HFFc6 (cell line): ENCODE measurements at regions not wholly inside any gene's neighbourhood (a gene's known extent, or its start where the extent isn't known, plus 50 kb on each side); places are given as distances from the start of the nearest gene placed in this dataset.

ENCODE experiments used
- DNase-seq: peaks from one replicate; pipeline ENCODE4 v3.0.0-alpha.2; 2018
- H3K27ac Mint-ChIP-seq: 2 replicates; pipeline ENCODE4 v1.8.0; 2020; ENCODE audit warnings: mild to moderate bottlenecking, mixed read lengths
- H3K27me3 Mint-ChIP-seq: 2 replicates; pipeline ENCODE4 v1.8.0; 2021; ENCODE audit warnings: mild to moderate bottlenecking, moderate library complexity, mixed read lengths; ENCODE audit not compliant: insufficient read depth
- H3K36me3 Mint-ChIP-seq: 2 replicates; pipeline ENCODE4 v1.8.0; 2021; ENCODE audit warnings: low read depth, mixed read lengths
- H3K4me1 Mint-ChIP-seq: 2 replicates; pipeline ENCODE4 v1.8.0; 2020; ENCODE audit warnings: low read depth, mixed read lengths
- H3K4me3 Mint-ChIP-seq: 2 replicates; pipeline ENCODE4 v1.8.0; 2020; ENCODE audit warnings: mild to moderate bottlenecking, moderate library complexity, mixed read lengths
- H3K9me3 Mint-ChIP-seq: 2 replicates; pipeline ENCODE4 v1.8.0; 2020; ENCODE audit warnings: mild to moderate bottlenecking, mixed read lengths
- CTCF ChIP-seq: fragments of 200-600 bp; sonication (generic); IDR thresholded peaks from 2 replicates; pipeline ENCODE4 v1.5.0; 2021; ENCODE audit warnings: antibody characterized with exemption, mild to moderate bottlenecking

- Mint-ChIP-seq H3K4me3 (no peak overlapping the region), H3K4me1 (peaks cover 25% of the 10 kb centered on the region; the same call in 1 of the 2 replicates), H3K27me3 (peaks cover 8% of the 10 kb centered on the region), H3K9me3 (no peaks in the 10 kb centered on the region), H3K27ac (no peak overlapping the region), H3K36me3 (no peaks in the 10 kb centered on the region)
- TF ChIP-seq CTCF: no peak
- no peak for DNase-seq
Observed at GRCh38 chr16:87064731-87065445, 252.3 kb downstream of the C16orf95 start.

GRCh38 chr16:87065446-87066132 lies 251.6 kb downstream of the C16orf95 start:
- H3K4me1 Mint-ChIP-seq: peaks cover 18% of the 10 kb centered on the region; the same call in 1 of the 2 replicates
- TF ChIP-seq CTCF: no peak
- no peaks in the 10 kb centered on the region for H3K9me3 Mint-ChIP-seq
- H3K27me3 Mint-ChIP-seq: peaks cover 14% of the 10 kb centered on the region
- no peak overlapping the region for H3K27ac Mint-ChIP-seq
- H3K4me3 Mint-ChIP-seq: no peak overlapping the region
- H3K36me3 Mint-ChIP-seq: no peaks in the 10 kb centered on the region
- DNase-seq: no peak

GRCh38 chr16:87066133-87067002 lies 250.8 kb downstream of the C16orf95 start:
- Mint-ChIP-seq H3K36me3 (no peaks in the 10 kb centered on the region), H3K4me1 (peaks cover 11% of the 10 kb centered on the region; the same call in 1 of the 2 replicates), H3K4me3 (no peak overlapping the region), H3K27ac (no peak overlapping the region), H3K9me3 (no peaks in the 10 kb centered on the region), H3K27me3 (peaks cover 19% of the 10 kb centered on the region)
- no peak for DNase-seq
- TF ChIP-seq CTCF: no peak

GRCh38 chr16:87067003-87067556 lies 250.1 kb downstream of the C16orf95 start:
- H3K9me3 Mint-ChIP-seq: no peaks in the 10 kb centered on the region
- no peak overlapping the region for H3K27ac Mint-ChIP-seq
- no peak overlapping the region for H3K4me3 Mint-ChIP-seq
- H3K27me3 Mint-ChIP-seq: peaks cover 24% of the 10 kb centered on the region
- no peak for DNase-seq
- TF ChIP-seq CTCF: no peak
- no peaks in the 10 kb centered on the region for H3K36me3 Mint-ChIP-seq
- H3K4me1 Mint-ChIP-seq: peaks cover 10% of the 10 kb centered on the region; the same call in 1 of the 2 replicates
